Loucy (cell line): ENCODE measurements at regions not wholly inside any gene's neighbourhood (a gene's known extent, or its start where the extent isn't known, plus 50 kb on each side); places are given as distances from the start of the nearest gene placed in this dataset.

Experiments
- CTCF ChIP-seq: fragments of 200-600 bp; sonication (generic); conservative IDR thresholded peaks from 2 replicates; pipeline ENCODE4 v1.5.1; 2014; ENCODE audit warnings: mild to moderate bottlenecking, antibody characterized with exemption, low read length
- EZH2phosphoT487 ChIP-seq: fragments of 200-600 bp; IDR thresholded peaks from 2 replicates; pipeline ENCODE4 v1.6.1; 2018; ENCODE audit warnings: antibody characterized with exemption, mild to moderate bottlenecking, moderate library complexity, borderline replicate concordance

GRCh38 chr4:110837896-110838450, 215.1 kb upstream of the PITX2 start:
- TF ChIP-seq CTCF = no peak
- no peak for TF ChIP-seq EZH2phosphoT487
